ENCODE measurements at regions not wholly inside any gene's neighbourhood (a gene's known extent, or its start where the extent isn't known, plus 50 kb on each side); places are given as distances from the start of the nearest gene placed in this dataset.

DNA sequence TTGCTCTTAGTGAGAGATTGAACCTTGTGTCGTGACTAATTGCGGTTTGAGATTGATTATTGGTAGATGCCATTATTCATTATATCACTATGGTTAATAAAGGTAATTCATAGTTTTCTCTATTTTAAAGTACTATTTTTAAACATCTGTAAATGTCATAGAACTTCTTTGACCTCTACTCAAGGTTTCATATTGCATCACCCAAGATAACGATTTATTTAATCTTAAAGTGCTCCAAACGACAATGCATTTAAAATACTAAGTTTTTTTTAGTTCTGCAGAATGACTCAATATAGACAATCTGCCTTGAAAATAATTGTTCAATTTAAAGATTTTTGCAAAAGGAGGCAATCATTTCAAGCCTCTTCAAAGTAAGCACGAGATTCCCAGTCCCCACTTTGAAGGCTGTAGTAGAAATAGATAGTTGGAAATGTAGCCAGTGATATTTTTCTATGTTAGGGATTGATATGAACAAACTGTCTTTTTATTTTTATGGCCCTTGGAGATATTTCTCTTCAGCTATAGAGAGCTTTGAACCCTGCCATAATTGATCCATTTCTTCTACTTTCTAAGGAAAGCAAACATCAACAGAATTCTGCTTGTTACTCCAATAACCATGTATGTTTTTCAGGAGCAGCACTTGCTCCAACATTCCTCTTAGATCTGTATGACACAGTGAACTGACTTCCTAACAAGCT lies 114.2 kb upstream of the PALMD start:
- Histone ChIP-seq H3K14ac (ENCODE audit: insufficient read length) (no peak overlapping the region), H3K9ac (replicated peaks in 1 of 4; ENCODE audit: extremely low read depth in 1 of 4, low read depth in 3 of 4, low read length in 3 of 4) (no peak overlapping the region), H4K5ac (ENCODE audit: insufficient read length, low read depth, low read length) (no peak overlapping the region), H4K91ac (replicated peaks; ENCODE audit: insufficient read length, low read length) (no peak overlapping the region), H3K4ac (replicated peaks; ENCODE audit: insufficient read length, low read depth, low read length) (no peak overlapping the region), H3K27ac (ENCODE audit: low read depth, low read length) (no peak overlapping the region), H3K23me2 (ENCODE audit: low read depth, low read length) (no peaks in the 10 kb centered on the region), H4K20me1 (replicated peaks in 1 of 2; ENCODE audit: control insufficient read depth in 1 of 2, insufficient read depth in 2 of 2, low read length in 2 of 2) (no peaks in the 10 kb centered on the region), H3K79me1 (ENCODE audit: low read depth, low read length) (no peaks in the 10 kb centered on the region), H4K8ac (ENCODE audit: extremely low read depth, insufficient read depth, low read length) (no peak overlapping the region), H3K9me3 (ENCODE audit: insufficient read depth in 2 of 2, low read depth in 1 of 2, low read length in 1 of 2) (no peaks in the 10 kb centered on the region), H3K36me3 (ENCODE audit: control insufficient read depth in 2 of 4, insufficient read depth in 4 of 4, low read length in 3 of 4) (no peaks in the 10 kb centered on the region), H2BK5ac (ENCODE audit: low read depth, low read length) (no peak overlapping the region), H3K27me3 (replicated peaks in 1 of 4; ENCODE audit: control insufficient read depth in 3 of 4, extremely low read depth in 1 of 4, insufficient read depth in 3 of 4, low read length in 3 of 4) (no peaks in the 10 kb centered on the region), H3K4me3 (ENCODE audit: extremely low read depth in 1 of 4, insufficient read depth in 2 of 4, low read depth in 3 of 4, low read length in 4 of 4) (no peak overlapping the region), H2BK15ac (ENCODE audit: low read length) (no peak overlapping the region), H2AK5ac (ENCODE audit: low read depth, low read length) (no peak overlapping the region), H3K23ac (ENCODE audit: insufficient read length) (no peak overlapping the region), H2AFZ (ENCODE audit: low read length) (peak overlapping the region; percentile 17; the same call in 1 of the 2 replicates), H3K18ac (ENCODE audit: extremely low read depth, low read length) (no peak overlapping the region), H2BK120ac (replicated peaks; ENCODE audit: low read depth, low read length) (no peak overlapping the region), H3K56ac (replicated peaks; ENCODE audit: insufficient read length, low read depth, low read length) (no peak overlapping the region), H2BK20ac (ENCODE audit: low read length) (no peak overlapping the region), H3K79me2 (ENCODE audit: control insufficient read depth in 1 of 2, insufficient read depth in 2 of 2, low read length in 2 of 2) (no peaks in the 10 kb centered on the region), H2BK12ac (ENCODE audit: low read depth, low read length) (no peak overlapping the region), H3K4me1 (replicated peaks in 1 of 4; ENCODE audit: control insufficient read depth in 3 of 4, insufficient read depth in 4 of 4, low read length in 3 of 4) (peaks cover 0 to 3% (median 1%) of the 10 kb centered on the region in 4 experiments; a peak in 2 of 7 replicates), H3K4me2 (ENCODE audit: insufficient read depth in 1 of 2, low read depth in 2 of 2, low read length in 2 of 2) (no peak overlapping the region)
- DNase-seq (ENCODE audit: low read depth in 1 of 2, low spot score in 2 of 2): no peak
- 90% methylated on average over 5 of the region's 5 CpGs; no CpG with 5 or more reads in 1 of the 2 experiments for WGBS, 2 experiments (ENCODE audit: extremely low coverage in 1 of 2, insufficient coverage in 1 of 2, insufficient read length in 1 of 2, insufficient replicate concordance in 2 of 2, low coverage in 1 of 2, low lambda C conversion rate in 2 of 2, missing lambda C conversion rate in 1 of 2)
- no peak for TF ChIP-seq SUZ12 (IDR thresholded peaks at IDR 0.05; ENCODE audit: low read length)
- TF ChIP-seq RAD21 (IDR thresholded peaks at IDR 0.05 in 1 of 2, conservative IDR thresholded peaks at IDR 0.05 in 1 of 2; ENCODE audit: low read depth in 2 of 2, low read length in 2 of 2): no peak
- no peak for TF ChIP-seq EP300 (IDR thresholded peaks at IDR 0.05; ENCODE audit: borderline replicate concordance in 1 of 2, low read depth in 2 of 2, low read length in 2 of 2)
- no peak for TF ChIP-seq SIN3A (conservative IDR thresholded peaks at IDR 0.05 in 1 of 2, IDR thresholded peaks at IDR 0.05 in 1 of 2; ENCODE audit: low read depth in 1 of 2, low read length in 2 of 2)
- no peak for TF ChIP-seq TEAD4 (IDR thresholded peaks at IDR 0.05; ENCODE audit: low read depth, low read length)
- no peak for TF ChIP-seq RXRA (IDR thresholded peaks at IDR 0.05; ENCODE audit: insufficient read depth, low read depth, low read length)
- no peak for TF ChIP-seq ASH2L (IDR thresholded peaks at IDR 0.05; ENCODE audit: low read length)
- ChIA-PET CTCF (ENCODE audit: partially characterized antibody) (interaction anchor here (0.9 to 1.3 kb wide), 3 partner anchors 49 to 175 kb away, joined by 3 to 4 read pairs (median 3); no protein-coding TSS in a partner anchor), POLR2A (ENCODE audit: partially characterized antibody) (no interaction called here)
- no peak for FAIRE-seq
